HG03039 (cell line): ENCODE measurements at regions not wholly inside any gene's neighbourhood (a gene's known extent, or its start where the extent isn't known, plus 50 kb on each side); places are given as distances from the start of the nearest gene placed in this dataset.

Source experiments
- ATAC-seq: cut with Tn5 transposase; IDR thresholded peaks from one replicate; pipeline ENCODE4 v1.9.1; 2021; ENCODE audit warnings: mild to moderate bottlenecking, moderate library complexity; ENCODE audit not compliant: unreplicated experiment

- no peak for ATAC-seq
Measured at GRCh38 chr12:92206011-92206410, 60.4 kb upstream of the BTG1 start.

- ATAC-seq: no peak
Measured at GRCh38 chr12:92199819-92200576, 54.4 kb upstream of the BTG1 start.

- ATAC-seq: no peak
Measured at GRCh38 chr12:92197815-92198214, 52.2 kb upstream of the BTG1 start.

- no peak for ATAC-seq
Measured at GRCh38 chr12:92196368-92196767, 50.7 kb upstream of the BTG1 start.
